ENCODE measurements at regions not wholly inside any gene's neighbourhood (a gene's known extent, or its start where the extent isn't known, plus 50 kb on each side); places are given as distances from the start of the nearest gene placed in this dataset.

GRCh38 chr5:29051509-29051908 lies 2013.1 kb upstream of the CDH9 start:
- TF ChIP-seq EZH2 (IDR thresholded peaks at IDR 0.05; ENCODE audit: low read length, missing control alignments) (no peak), CTCF (conservative IDR thresholded peaks at IDR 0.05 in 1 of 2, IDR thresholded peaks at IDR 0.05 in 1 of 2; ENCODE audit: low read depth in 1 of 2, low read length in 2 of 2) (no peak)

Measured in fibroblast of lung (primary cell).